ENCODE measurements at regions not wholly inside any gene's neighbourhood (a gene's known extent, or its start where the extent isn't known, plus 50 kb on each side); places are given as distances from the start of the nearest gene placed in this dataset.

DNA sequence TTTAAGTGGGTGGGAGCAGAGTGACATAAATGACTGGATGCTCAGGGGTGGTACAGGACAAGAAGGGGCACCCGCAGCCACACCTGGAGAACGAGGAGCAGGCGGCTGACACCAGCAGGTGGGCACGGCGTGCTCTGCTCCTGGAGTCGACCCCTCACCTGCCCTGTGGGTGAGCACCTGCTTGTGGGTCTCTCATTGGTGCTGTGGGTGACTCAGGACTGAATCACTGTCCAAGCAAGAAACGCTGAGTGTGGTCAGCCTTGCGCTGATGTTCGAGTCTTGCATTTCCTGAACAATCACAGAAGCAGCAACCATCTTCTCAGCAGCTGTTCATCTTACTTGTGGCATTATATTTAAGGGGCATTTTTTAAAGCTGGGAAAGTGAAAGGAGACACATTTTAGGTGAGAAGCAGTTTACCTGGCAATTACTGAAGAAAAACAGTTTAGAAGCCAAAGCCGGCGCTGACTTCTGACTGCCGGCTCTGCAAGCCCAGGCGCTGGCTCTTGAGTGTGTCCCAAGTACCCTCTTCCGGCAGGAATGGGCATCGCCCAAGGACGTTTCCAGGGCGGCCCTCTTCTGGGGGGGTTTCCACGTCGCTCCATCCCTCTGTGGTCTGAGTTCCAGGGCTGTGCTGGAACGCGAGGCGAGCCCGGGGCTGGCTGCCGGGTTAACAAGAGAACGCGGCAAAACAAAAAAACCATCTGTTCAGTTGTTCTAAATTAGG, 145.2 kb upstream of the PFKP start:
- TF ChIP-seq CTCF (IDR thresholded peaks at IDR 0.05) (no peak), POLR2A (IDR thresholded peaks at IDR 0.05) (no peak)
